GM18519 (cell line): ENCODE measurements at regions not wholly inside any gene's neighbourhood (a gene's known extent, or its start where the extent isn't known, plus 50 kb on each side); places are given as distances from the start of the nearest gene placed in this dataset.

ENCODE experiments used
- ATAC-seq: cut with Tn5 transposase; IDR thresholded peaks from one replicate; pipeline ENCODE4 v1.9.1; 2021; ENCODE audit warnings: mild to moderate bottlenecking, moderate library complexity; ENCODE audit not compliant: unreplicated experiment, low FRiP score

DNA sequence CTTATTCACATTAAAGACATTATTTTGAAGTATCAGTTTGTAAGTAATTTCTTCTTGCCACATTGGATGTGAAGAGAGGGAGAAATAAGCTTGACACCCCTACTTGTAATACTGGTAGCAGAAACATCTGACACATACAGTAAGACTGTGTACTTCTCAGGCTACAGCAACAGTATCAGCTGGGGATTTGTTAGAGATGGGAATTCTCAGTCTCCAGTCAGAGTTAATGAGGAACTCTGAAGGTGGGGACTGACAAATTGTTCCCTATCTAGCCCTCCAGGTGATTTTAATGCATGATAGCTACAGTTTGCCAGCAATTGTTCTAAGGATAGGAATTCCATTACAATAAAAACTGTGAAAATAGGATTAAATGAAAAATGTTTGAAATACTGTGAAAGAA is 524.8 kb downstream of the PRR16 start:
- ATAC-seq, result no peak

DNA sequence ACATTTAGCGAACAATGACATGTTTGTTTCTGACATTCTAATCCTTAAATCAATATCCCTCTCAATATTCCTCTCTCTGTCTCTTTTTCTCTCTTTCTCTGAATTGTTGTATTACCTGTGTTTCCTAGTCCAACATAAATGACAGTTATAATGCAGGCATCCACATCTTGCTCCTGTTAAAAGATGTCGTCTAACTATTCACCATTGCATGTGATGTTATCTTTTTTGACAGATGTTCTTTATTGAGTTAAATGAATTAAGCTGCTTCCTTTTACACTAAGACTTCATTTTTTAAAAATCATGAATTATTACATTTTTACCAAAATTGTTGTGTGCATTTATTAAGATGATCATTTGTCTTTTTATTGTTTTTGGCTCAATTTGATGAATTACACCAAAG is 527.5 kb downstream of the PRR16 start:
- no peak for ATAC-seq

DNA sequence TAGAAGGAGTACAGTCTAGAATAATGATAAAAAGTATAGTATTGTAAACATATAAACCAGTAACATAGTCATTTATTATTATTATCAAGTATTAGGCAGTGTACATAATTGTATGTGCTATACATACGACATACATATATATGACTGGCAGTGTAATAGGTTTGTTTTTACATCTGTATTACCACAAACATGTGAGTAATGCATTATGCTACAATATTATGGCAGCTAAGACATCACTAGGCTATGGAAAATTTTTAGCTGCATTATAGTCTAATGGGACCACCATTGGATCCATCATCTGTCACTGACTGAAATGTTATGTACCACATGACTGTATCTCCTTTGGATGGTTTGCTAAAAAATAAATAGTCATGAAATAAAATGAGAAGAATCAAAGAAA is 530.0 kb downstream of the PRR16 start:
- ATAC-seq, result no peak

DNA sequence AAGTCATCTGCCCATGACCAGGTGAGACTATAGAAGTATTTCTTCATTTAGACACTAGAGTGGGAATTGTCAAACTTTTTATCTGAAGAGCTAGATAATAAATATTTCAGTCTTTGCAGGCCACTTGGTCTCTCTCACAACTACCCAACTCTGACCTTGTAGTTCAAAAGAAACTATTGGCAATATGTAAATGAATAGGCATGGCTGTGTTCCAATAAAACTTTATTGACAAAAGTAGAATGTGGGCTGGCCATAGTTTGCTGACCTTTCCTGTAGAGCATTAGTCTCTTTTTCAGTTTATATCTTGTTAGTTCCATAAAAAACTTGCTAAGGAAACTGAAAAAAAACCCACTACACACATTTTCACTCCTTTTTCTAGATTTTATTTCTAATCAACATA is 535.5 kb downstream of the PRR16 start:
- no peak for ATAC-seq

DNA sequence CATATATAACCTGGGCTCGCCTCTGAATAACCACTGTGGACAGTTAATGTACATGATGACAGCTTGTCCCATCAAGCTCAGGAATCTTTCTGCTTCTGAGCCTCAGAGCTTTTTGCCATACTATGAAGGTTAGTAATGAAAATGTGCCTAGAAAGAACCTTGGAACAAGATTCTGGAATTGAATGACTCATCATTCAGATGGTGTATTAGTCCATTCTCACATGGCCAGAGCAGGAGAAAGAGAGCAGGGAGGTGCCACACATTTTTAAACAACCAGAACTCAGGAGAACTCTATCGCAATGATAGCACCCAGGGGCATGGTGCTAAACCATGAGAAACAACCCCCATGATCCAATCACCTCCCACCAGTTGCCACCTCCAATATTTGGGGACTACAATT is 542.1 kb downstream of the PRR16 start:
- ATAC-seq, result no peak

DNA sequence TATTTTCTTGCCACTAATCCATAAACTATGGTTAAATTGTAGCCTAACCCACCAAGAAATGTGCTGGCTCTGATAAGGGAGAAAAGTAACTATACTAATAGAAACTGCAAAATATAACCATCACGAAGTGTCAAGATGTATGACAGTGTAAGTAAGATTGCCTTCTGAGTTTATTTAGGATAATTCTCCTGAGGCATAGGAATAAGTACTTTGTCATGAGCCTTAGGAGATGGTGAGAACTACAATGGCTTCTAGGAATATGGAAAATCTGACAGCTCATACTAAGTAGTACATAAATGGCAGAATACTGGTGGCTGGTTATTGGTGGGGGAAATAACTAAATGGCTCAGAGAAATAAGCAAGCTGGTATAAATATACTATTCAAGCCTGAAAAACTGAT is 543.9 kb downstream of the PRR16 start:
- no peak for ATAC-seq

DNA sequence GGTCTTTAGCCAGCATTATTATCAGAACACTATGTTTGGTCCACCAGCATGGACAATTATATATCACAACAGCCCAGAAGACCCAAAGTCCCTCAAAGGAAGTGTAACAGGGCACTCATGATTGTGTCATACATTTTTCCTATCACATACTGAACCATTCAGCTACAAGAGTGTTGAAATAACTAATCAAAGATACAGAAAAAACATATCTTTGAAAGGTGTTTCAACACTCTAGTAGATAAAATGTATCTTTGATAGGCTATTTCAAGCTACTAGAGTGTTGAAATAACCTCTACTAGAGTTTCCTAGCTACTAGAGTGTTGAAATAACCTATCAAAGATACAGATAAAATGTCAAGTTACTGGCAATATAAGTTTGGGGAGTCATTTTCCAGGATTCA is 545.0 kb downstream of the PRR16 start:
- no peak for ATAC-seq

DNA sequence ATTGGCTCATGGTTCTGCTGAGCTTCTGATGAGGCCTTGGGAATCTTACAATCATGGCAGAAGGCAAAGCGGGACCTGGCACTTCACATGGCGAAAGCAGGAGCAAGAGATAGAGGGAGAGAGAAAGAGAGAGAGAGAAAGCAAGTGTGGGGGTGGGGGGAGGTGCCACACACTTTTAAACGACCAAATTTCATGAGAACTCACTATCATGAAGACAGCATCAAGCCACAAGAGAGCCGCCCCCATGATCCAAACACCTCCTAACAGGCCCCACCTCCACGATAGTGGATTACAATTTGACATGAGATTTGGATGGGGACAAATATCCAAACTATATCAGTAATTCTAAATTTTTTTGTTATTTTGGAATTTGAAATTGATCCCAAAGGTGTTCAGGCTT is 553.9 kb downstream of the PRR16 start:
- ATAC-seq, result no peak

DNA sequence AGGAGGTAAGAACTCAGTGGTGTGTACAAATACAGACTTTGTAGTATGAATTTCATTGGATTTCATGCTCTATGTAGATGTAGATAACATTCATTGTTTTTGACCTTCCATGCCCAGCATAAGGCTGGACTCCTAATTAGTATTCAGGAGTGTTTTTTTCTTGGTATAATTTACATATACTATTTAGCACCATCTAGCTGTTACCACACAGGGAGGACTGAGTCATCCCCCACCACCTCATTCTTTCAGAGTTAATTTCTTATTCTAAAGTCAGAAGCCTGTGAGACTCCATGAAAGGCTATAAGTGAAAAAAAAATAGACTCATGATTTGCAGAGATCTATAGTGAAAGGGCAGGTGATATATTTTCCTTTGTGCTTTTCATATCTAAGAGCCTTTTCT is 555.0 kb downstream of the PRR16 start:
- ATAC-seq, result no peak

DNA sequence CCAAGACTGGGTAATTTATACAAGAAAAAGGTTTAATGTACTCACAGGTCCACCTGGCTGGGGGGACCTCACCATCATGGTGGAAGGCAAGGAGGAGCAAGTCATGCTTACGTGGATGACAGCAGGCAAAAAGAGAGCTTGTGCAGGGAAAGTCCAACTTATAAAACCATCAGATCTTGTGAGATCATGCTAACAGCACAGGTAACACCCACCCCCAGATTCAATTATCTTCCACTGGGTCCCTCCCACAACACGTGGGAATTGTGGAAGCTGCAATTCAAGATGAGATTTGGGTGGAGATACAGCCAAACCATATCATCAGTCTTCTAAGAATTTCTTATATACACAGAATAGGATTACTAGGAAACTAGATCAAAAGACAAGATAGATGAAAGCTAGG is 555.6 kb downstream of the PRR16 start:
- ATAC-seq, result no peak

DNA sequence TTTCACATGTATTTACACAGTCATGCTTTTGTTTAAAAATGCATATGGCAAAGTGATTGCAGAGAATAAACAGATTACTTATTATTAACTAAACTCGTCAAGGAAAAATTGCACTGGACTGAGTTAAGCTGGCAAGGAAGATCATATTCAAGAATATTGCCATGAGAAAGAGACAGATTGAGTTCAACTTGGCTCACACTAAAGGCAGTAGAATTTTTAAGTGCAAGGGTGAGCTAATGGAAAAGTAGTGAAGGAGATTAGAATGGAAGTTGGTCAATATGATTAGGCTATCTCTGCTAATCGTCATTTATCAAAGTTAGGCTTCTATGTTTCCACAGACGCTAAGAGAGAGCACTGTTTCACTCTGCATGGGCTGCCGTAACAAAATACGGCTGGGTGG is 557.6 kb downstream of the PRR16 start:
- ATAC-seq, result no peak

DNA sequence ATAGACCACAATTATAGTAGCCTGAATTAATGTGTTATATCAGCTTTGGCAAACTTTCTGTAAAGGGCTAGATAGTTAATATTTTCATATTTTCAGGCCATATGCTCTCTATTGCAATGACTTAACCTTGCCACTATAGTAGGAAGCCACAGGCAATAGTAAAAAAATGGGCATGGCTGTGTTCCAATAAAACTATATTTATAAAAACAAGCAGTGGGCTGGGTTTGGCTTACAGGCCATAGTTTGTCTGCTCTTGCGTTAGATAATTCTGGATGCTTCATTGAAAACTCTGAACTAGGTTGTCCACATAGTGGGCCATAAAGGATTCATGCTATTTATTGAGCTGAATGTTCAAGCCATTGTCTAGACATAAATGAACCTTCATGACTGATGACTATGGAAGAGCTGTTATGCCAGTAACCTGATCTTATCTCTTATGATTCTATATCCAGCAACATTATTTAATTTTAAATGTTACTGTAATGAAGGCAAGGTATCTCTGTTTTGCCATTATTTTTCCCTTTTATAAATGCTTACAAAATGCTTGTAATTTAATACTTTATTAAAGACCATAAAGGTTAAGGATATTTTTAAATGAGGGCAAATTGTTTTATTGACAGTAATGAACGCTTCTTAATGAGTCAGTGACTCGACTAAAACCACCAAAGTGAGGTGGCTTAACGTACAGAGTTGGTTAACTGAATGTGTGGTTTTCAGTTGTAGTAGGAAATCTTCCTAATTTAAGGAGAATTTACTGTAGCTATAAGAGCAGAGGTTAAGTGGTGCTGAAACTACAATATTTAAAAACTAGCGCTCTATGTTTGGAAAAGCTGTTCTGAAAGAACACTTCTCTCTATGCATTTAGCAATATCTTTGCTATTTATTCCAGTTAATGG is 560.6 kb downstream of the PRR16 start:
- ATAC-seq, result no peak

DNA sequence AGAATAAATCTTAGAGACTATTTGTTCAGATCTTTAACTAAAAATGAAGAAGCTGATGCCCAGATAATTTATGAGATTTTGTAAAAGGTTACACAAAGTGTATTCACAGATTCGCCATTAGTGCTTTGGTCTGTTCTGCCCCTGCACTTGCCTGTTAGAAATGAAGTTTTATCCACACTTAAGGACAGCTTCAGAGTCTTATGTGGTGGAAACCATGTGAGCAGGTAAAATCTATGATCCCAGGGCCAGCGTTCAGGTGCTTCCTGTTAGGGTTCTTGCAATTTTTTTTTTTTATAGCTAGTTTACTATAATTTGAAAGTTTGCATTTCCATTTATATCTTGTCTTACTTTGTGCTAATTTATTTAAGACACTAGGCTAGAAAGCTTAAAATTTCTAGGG is 561.6 kb downstream of the PRR16 start:
- no peak for ATAC-seq

DNA sequence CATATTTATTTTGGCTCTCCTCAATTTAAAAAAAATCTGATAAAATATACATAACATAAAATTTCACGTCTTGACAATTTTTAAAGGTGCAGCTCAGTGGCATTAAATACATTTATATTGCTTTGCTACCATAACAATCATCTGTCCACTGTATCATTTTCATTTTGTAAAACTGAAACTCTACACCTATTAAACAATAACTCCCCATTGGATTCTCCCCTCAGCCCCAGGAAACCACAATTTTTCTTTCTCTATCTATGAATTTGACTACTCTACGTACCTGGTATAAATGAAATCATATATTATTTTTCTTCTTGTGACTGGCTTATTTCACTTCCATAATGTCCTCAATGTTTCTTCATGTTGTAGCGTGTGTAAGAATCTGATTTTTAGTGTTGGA is 563.5 kb downstream of the PRR16 start:
- ATAC-seq, result no peak

DNA sequence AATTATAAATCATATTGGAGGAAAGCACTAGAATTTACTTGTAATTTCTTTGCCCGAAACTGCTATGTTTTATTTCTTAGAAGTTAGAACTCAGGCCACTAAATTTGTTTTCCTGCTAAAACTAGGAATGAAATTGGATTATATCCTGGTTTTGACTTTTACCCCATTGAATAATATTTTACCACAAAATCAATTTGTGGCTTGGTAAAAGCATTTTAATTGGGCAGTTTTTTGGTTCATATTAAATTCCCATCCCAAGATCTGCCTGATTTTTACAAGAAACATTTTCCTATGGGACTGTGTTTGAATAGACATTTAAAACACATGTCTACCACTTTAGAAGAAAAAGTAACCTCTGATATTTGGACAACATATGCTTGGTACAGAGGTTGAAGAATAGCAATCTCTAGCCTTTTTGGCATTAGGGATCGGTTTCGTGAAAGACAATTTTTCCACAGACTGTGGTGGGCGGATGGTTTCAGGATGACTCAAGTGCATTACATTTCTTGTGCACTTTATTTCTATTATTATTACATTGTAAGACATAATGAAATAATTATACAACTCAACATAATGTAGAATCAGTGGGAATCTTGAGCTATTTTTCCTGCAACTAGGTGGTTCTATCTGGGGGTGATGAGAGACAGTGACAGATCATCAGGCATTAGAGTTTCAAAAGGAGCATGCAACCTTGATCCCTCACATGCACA is 565.6 kb downstream of the PRR16 start:
- ATAC-seq, result no peak

DNA sequence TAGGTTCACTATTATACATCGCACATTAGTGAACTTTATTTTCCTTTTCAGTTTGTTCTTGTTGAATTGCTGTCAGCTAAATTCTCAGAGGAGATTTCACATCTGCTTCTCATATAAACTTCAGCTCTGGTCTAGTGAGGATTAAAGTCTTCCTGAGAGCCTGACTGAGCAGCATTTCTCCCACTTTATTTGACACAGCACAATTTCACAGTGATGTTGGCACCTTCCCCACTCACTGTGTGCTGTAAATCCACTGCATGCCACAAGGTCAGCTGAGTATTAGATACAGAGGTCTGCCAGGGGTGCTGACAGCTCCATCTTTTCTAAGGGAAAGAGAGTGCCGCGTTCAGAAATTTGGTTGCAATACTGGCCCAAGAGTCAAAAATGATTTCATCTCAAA is 567.4 kb downstream of the PRR16 start:
- no peak for ATAC-seq

DNA sequence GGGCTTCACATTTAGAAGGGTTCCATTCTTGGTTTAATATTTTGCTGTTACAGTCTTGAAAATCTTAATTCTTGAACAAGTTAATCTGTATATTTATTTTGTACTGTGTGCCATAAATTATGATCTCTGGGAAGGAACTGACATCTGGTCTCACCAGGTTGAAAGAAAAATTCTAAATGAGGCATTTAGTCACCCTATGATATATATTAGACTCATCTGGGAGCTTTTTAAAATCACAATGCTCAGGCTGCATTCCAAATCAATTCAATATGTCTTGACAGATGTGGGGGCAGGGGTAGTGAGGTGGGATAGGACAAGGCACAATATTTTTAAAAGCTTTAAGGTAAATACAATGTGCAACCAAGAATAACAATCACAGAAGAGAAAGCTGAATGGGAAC is 569.2 kb downstream of the PRR16 start:
- no peak for ATAC-seq

DNA sequence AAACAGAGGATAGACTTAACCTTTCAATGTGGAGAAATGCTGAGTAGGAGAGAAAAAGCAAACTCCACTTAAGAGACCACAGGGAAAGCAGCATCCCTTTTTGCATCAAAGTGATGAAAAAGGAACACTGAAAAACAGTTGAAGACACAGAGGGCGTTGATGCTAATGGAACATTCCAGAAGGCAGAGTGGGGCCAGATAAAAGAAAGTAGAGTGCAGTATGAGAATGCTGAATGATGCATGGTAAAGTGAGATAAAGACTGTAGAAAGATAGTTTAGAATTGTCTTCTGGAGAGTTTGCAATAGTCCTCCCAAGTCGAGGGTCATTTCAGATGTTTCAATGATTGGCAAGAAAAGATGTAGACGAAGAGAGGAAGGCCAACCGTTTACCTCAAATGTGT is 574.3 kb downstream of the PRR16 start:
- ATAC-seq, result no peak

DNA sequence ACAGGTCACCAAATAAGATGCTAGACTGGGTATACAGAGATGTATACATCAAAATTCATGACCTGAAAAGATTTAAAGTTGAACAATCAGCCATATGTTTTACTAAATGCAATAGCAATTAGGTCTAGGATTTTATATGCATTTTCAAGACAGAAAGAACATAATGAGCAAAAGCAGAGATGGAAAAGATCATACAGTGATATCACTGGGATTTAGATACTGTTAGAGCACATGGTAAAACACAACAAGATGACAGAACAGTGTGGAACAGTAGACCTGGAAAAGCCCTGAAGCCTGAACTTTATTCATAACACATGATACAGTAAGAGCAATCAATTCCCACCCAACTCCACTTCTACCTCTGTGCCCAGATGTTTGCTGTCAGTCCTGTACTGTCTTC is 585.9 kb downstream of the PRR16 start:
- ATAC-seq, result no peak

DNA sequence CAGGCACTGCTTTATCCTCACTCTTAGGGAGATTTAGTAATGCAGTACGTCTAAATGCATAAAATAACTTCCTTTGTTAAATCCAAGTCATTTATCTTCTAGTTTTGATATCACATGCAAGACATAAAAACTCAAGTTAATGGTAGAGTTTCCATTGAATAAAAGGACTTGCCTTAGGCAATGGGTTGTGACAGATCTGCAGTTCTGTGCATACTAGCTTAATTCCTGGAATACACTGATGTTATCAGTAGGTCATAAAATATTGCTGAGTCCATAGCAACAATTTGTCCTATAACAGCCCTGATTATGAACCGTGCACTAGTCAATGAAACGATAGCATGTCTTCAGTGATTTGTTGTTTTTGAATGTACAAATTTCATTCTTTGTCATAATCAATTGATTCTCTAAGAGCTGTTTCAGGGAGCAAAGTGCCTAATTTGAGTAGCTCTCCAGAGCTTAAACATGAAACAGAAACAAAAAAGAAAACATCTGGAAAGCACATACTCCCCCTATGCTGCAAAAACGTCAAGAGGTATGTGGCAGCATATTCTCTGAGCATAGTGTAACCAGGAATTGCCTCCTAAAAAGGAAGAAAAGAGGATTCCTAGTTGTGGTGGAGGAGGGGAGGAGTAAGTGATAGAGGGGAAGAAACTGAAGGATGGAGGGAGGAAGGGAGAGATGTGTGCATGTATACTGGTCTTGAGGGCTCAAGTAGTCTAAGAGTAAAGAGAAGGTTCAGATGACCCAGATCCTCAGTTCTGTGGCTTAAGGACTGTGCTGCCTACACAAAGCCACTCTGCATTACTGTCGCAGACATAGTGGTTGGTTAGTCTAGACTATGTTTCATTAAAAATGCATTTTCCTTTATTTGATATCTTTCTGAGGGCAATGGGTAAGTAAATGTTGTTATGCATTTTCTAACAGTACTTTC is 589.2 kb downstream of the PRR16 start:
- no peak for ATAC-seq

DNA sequence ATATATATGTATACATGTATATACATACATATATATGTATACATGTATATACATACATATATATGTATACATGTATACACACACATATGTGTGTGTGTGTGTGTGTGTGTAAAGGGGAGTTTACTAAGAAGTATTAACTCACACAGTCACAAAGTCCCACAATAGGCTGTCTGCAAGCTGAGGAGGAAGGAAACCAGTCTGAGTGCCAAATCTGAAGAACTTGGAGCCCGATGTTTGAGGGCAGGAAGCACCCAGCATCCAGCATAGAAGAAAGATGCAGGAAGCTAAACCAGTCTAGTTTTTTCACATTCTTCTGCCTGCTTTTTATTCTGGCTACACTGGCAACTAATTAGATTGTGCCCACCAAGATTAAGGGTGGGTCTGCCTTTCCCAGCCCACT is 591.5 kb downstream of the PRR16 start:
- no peak for ATAC-seq
